Sigmoid colon (tissue), 6 donors: ENCODE measurements at regions not wholly inside any gene's neighbourhood (a gene's known extent, or its start where the extent isn't known, plus 50 kb on each side); places are given as distances from the start of the nearest gene placed in this dataset.

Source experiments
- DNase-seq: peaks from one replicate; pipeline ENCODE4 v3.0.0-alpha.2; 2019
- H3K27ac ChIP-seq, 4 donors: fragments of 200-600 bp; sonication (generic); one replicate each; pipeline ENCODE4 v1.5.1; 2016 to 2019; ENCODE audit warnings: mild to moderate bottlenecking in 1 of 4
- H3K27me3 ChIP-seq, 3 donors: fragments of 200-600 bp; sonication (generic); one replicate each; pipeline ENCODE4 v1.5.1; 2019; ENCODE audit warnings: mild to moderate bottlenecking in 1 of 3
- H3K36me3 ChIP-seq, 4 donors: fragments of 200-600 bp; sonication (generic); one replicate each; pipeline ENCODE4 v1.5.1; 2016 to 2019
- H3K4me1 ChIP-seq, 4 donors: fragments of 200-600 bp; sonication (generic); one replicate each; pipeline ENCODE4 v1.5.1; 2017 to 2019
- H3K4me3 ChIP-seq, 4 donors: fragments of 200-600 bp; sonication (generic); one replicate each; pipeline ENCODE4 v1.5.1; 2017 to 2019; ENCODE audit warnings: mild to moderate bottlenecking in 2 of 4, moderate library complexity in 1 of 4
- H3K9me3 ChIP-seq, 4 donors: fragments of 200-600 bp in 3 of 4; sonication (generic) in 3 of 4; one replicate each; pipeline versions ENCODE4 v1.5.1 to v1.6.1; 2013 to 2019
- CTCF ChIP-seq, 4 experiments: fragments of 450-650 bp in 3 of 4; fragments of 200-600 bp in 1 of 4; IDR thresholded peaks; one replicate each; pipeline ENCODE4 v1.5.1; 2016 to 2019; ENCODE audit warnings: antibody characterized with exemption in 4 of 4, mild to moderate bottlenecking in 3 of 4, moderate library complexity in 2 of 4
- EP300 ChIP-seq, 4 donors: sonication (generic); formaldehyde crosslinking; IDR thresholded peaks; one replicate each; pipeline ENCODE4 v1.6.1; 2017; ENCODE audit warnings: antibody characterized with exemption in 4 of 4
- POLR2A ChIP-seq, 2 donors: fragments of 450-650 bp; IDR thresholded peaks; one replicate each; pipeline ENCODE4 v1.6.1; 2016; ENCODE audit warnings: antibody characterized with exemption in 2 of 2, mild to moderate bottlenecking in 2 of 2, moderate library complexity in 2 of 2
- POLR2AphosphoS5 ChIP-seq, 4 donors: sonication (generic); formaldehyde crosslinking; IDR thresholded peaks; one replicate each; pipeline ENCODE4 v1.6.1; 2017; ENCODE audit warnings: antibody characterized with exemption in 4 of 4
- WGBS, 2 donors: extraction: QIAGEN DNeasy Blood & Tissue Kit; methylation state at CpG; one replicate each; pipeline ENCODE4 v1.1.7; 2013; 5-methylcytosine and 5-hydroxymethylcytosine counted together
- intact Hi-C: fragments of 100-400 bp; cut with DNase I; formaldehyde crosslinking; loops from one replicate; pipeline ENCODE4 v1.15.1; 2023
- donor health status: healthy with polysubstance abuse.
- donor health status: healthy.

DNA sequence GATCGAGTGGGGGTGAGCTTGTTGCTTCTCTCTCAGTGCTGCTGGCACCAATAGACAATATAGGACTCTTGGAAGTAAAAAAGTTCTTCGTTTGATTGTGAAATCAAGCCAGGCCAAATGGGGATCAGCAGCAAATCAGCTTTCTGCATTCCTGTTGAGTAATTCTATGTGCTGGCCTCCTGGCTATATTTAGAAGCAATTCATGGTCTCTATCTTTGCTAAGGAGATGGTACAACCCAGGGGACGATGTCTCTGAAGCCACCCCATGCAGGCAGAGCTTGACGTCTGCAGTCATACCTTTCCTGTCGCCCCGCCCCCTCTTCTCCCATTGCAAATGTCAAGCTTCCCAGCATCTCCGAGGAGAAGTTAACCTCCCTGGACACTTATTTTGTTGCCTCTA lies 199.1 kb downstream of the SCP2D1 start:
- TF ChIP-seq CTCF (IDR thresholded peaks at IDR 0.05) (no peak), POLR2A (IDR thresholded peaks at IDR 0.05) (no peak), POLR2AphosphoS5 (IDR thresholded peaks at IDR 0.05) (peak in 2 of 4 donors; percentile 25 to 28)
- peak overlapping the region in 3 of 4 donors; percentile 6 to 54 (median 47) for H3K27ac ChIP-seq
- no peak for DNase-seq
- no peaks in the 10 kb centered on the region for H3K36me3 ChIP-seq
- peaks cover 0 to 21% (median 15%) of the 10 kb centered on the region in 4 donors for H3K4me1 ChIP-seq
- no peak overlapping the region for H3K4me3 ChIP-seq
- WGBS, 2 donors: 67 to 85% methylated on average over 7 of the region's 7 CpGs
- H3K27me3 ChIP-seq: no peaks in the 10 kb centered on the region
- intact Hi-C loops: no loop called here
- no peaks in the 10 kb centered on the region for H3K9me3 ChIP-seq

DNA sequence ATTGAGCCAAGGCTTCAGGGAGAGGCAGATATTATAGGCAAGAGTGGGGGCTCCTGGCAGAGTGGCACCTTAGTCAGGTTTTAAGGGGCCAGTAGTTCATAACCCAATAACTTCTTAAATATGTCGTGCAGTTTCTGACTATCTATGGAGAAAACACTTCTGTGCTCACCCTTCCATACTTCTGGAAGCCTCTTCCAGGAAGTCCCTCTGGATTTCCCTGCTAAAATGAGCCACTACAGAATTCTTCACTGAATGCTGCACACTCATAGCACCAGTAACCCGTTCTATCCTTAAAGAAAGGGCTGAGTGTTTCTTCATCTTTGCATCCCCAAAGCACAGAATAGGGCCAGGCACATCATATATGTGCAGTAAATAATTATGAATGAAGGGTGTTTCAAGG lies 198.5 kb upstream of the SLC24A3 start:
- DNase-seq: no peak
- no peak for TF ChIP-seq POLR2AphosphoS5 (IDR thresholded peaks at IDR 0.05)
- TF ChIP-seq CTCF (IDR thresholded peaks at IDR 0.05): no peak
- TF ChIP-seq POLR2A (IDR thresholded peaks at IDR 0.05): no peak
- no peak for TF ChIP-seq EP300 (IDR thresholded peaks at IDR 0.05)
- Histone ChIP-seq H3K27ac (peak overlapping the region in 1 of 4 donors; percentile 47), H3K4me1 (peaks cover 0 to 21% (median 15%) of the 10 kb centered on the region in 4 donors), H3K9me3 (no peaks in the 10 kb centered on the region), H3K36me3 (no peaks in the 10 kb centered on the region), H3K4me3 (no peak overlapping the region), H3K27me3 (no peaks in the 10 kb centered on the region)
- 79 to 86% methylated on average over 2 of the region's 2 CpGs for WGBS, 2 donors
- intact Hi-C loops: no loop called here

DNA sequence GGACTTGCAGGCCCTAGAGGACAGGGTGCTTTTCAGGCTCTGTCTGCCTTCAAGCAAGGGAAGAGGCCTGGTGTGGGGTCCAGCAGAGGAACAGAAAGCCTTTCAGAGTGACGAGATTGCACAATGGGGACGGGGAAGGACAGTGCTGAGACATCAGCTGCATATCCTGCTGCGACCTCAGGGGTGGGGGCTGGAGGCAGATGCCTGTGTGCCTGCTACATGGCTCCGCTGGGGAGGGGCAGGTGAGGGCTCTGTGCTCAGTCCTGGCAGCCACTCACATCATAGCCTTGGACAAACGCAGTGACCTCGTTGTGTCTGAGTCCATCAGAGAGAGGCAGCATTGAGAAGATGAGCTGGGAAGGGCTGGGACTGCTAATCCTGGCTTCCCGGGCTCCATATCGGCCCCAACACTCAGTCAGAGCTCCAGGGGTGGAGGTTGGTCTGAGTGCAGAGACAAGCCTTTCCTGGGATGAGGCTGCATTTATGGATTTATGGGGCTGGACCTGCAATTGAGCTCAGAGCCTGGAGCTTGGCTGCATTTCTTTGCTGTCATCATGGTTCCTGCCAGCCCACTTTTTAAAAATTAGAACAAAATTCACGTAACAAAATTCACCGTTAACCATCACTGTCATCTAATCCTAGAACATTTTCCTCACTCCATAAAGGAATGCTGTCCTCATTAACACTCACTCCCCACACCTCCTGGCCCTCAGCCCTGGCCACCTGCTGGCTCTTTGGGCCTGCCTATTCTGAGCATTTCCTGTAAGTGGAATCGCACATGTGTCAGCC lies 196.9 kb upstream of the SLC24A3 start:
- H3K27me3 ChIP-seq: no peaks in the 10 kb centered on the region
- H3K27ac ChIP-seq: peak overlapping the region in 3 of 4 donors; percentile 33 to 55 (median 54)
- H3K36me3 ChIP-seq: no peaks in the 10 kb centered on the region
- no peak for TF ChIP-seq POLR2A (IDR thresholded peaks at IDR 0.05)
- no peak for TF ChIP-seq CTCF (IDR thresholded peaks at IDR 0.05)
- TF ChIP-seq POLR2AphosphoS5 (IDR thresholded peaks at IDR 0.05): peak; percentile 11 to 50 (median 40)
- TF ChIP-seq EP300 (IDR thresholded peaks at IDR 0.05): peak in 1 of 4 donors; percentile 51
- DNase-seq: peak; percentile 81
- 70 to 72% methylated on average over 11 of the region's 11 CpGs for WGBS, 2 donors
- intact Hi-C loops: no loop called here
- H3K9me3 ChIP-seq: no peaks in the 10 kb centered on the region
- H3K4me1 ChIP-seq: peaks cover 0 to 21% (median 15%) of the 10 kb centered on the region in 4 donors
- no peak overlapping the region for H3K4me3 ChIP-seq

GRCh38 chr20:19016140-19016497 lies 196.3 kb upstream of the SLC24A3 start:
- Histone ChIP-seq H3K27me3 (no peaks in the 10 kb centered on the region), H3K36me3 (no peaks in the 10 kb centered on the region), H3K4me3 (no peak overlapping the region), H3K27ac (peak overlapping the region in 2 of 4 donors; percentile 54 to 55), H3K9me3 (no peaks in the 10 kb centered on the region), H3K4me1 (peaks cover 0 to 21% (median 15%) of the 10 kb centered on the region in 4 donors)
- intact Hi-C loops: no loop called here
- TF ChIP-seq EP300 (IDR thresholded peaks at IDR 0.05): no peak
- no peak for TF ChIP-seq POLR2A (IDR thresholded peaks at IDR 0.05)
- TF ChIP-seq CTCF (IDR thresholded peaks at IDR 0.05): no peak
- no peak for TF ChIP-seq POLR2AphosphoS5 (IDR thresholded peaks at IDR 0.05)
- no peak for DNase-seq
- WGBS, 2 donors: 92 to 93% methylated on average over 7 of the region's 7 CpGs
